ENCODE measurements at regions not wholly inside any gene's neighbourhood (a gene's known extent, or its start where the extent isn't known, plus 50 kb on each side); places are given as distances from the start of the nearest gene placed in this dataset.
"Not testable (repeated sequence)": the region's sequence is repeated elsewhere in the genome, so short reads cannot be mapped to it uniquely, and the experiment has no call there.

GRCh38 chrX:121374471-121374870 is 327.1 kb downstream of the GLUD2 start:
- no peak for DNase-seq (ENCODE audit: low read depth)
- H3K4me3 ChIP-seq (ENCODE audit: low read depth, low read length) = no peak overlapping the region
- TF ChIP-seq MYC (IDR thresholded peaks at IDR 0.05; ENCODE audit: low read depth, low read length) (no peak), CTCF (IDR thresholded peaks at IDR 0.05; ENCODE audit: low read depth, low read length) (no peak), POLR2A (IDR thresholded peaks at IDR 0.05; ENCODE audit: extremely low read depth, insufficient read length) (no peak), MAX (IDR thresholded peaks at IDR 0.05; ENCODE audit: low read depth, low read length) (no peak)

GRCh38 chrX:121381915-121382314 is 334.5 kb downstream of the GLUD2 start:
- H3K4me3 ChIP-seq (ENCODE audit: low read depth, low read length); DNase-seq (ENCODE audit: low read depth): not testable (repeated sequence)

- H3K4me3 ChIP-seq (ENCODE audit: low read depth, low read length) = no peak overlapping the region
- no peak for DNase-seq (ENCODE audit: low read depth)
- TF ChIP-seq CTCF (IDR thresholded peaks at IDR 0.05; ENCODE audit: low read depth, low read length) = no peak
Measured at GRCh38 chrX:121389976-121390714, 342.7 kb downstream of the GLUD2 start.

GRCh38 chrX:121405826-121406225 is 358.4 kb downstream of the GLUD2 start:
- no peak for TF ChIP-seq CTCF (IDR thresholded peaks at IDR 0.05; ENCODE audit: low read depth, low read length)
- no peak for TF ChIP-seq POLR2A (IDR thresholded peaks at IDR 0.05; ENCODE audit: extremely low read depth, insufficient read length)
- no peak for TF ChIP-seq MYC (IDR thresholded peaks at IDR 0.05; ENCODE audit: low read depth, low read length)
- TF ChIP-seq MAX (IDR thresholded peaks at IDR 0.05; ENCODE audit: low read depth, low read length) = no peak
- DNase-seq (ENCODE audit: low read depth) = no peak
- H3K4me3 ChIP-seq (ENCODE audit: low read depth, low read length) = no peak overlapping the region

- no peak overlapping the region for H3K4me3 ChIP-seq (ENCODE audit: low read depth, low read length)
- no peak for DNase-seq (ENCODE audit: low read depth)
- TF ChIP-seq MAX (IDR thresholded peaks at IDR 0.05; ENCODE audit: low read depth, low read length) (no peak), POLR2A (IDR thresholded peaks at IDR 0.05; ENCODE audit: extremely low read depth, insufficient read length) (no peak), CTCF (IDR thresholded peaks at IDR 0.05; ENCODE audit: low read depth, low read length) (no peak), MYC (IDR thresholded peaks at IDR 0.05; ENCODE audit: low read depth, low read length) (no peak)
Measured at GRCh38 chrX:121407627-121408026, 360.2 kb downstream of the GLUD2 start.

- DNase-seq (ENCODE audit: low read depth); H3K4me3 ChIP-seq (ENCODE audit: low read depth, low read length): not testable (repeated sequence)
Measured at GRCh38 chrX:121431514-121431913, 384.1 kb downstream of the GLUD2 start.

GRCh38 chrX:121433289-121433688 is 385.9 kb downstream of the GLUD2 start:
- DNase-seq (ENCODE audit: low read depth) = no peak
- no peak overlapping the region for H3K4me3 ChIP-seq (ENCODE audit: low read depth, low read length)
- TF ChIP-seq MAX (IDR thresholded peaks at IDR 0.05; ENCODE audit: low read depth, low read length) = no peak
- no peak for TF ChIP-seq MYC (IDR thresholded peaks at IDR 0.05; ENCODE audit: low read depth, low read length)
- TF ChIP-seq CTCF (IDR thresholded peaks at IDR 0.05; ENCODE audit: low read depth, low read length) = no peak
- no peak for TF ChIP-seq POLR2A (IDR thresholded peaks at IDR 0.05; ENCODE audit: extremely low read depth, insufficient read length)

- H3K4me3 ChIP-seq (ENCODE audit: low read depth, low read length); DNase-seq (ENCODE audit: low read depth): not testable (repeated sequence)
Measured at GRCh38 chrX:121437666-121438065, 390.3 kb downstream of the GLUD2 start.

Data from NB4 (cell line).